Stimulated activated CD8-positive, alpha-beta memory T cell treated with anti-CD3 and anti-CD28 coated beads, Interleukin-2, amount 100 ng/mL, for 48 hours (primary cell): ENCODE measurements at regions not wholly inside any gene's neighbourhood (a gene's known extent, or its start where the extent isn't known, plus 50 kb on each side); places are given as distances from the start of the nearest gene placed in this dataset.

Experiments used
- DNase-seq, 2 donors: peaks; one replicate each; pipeline ENCODE4 v3.0.0-alpha.2; 2020; ENCODE audit warnings: low read depth in 2 of 2

GRCh38 chr2:30310371-30310770, 79.0 kb downstream of the LBH start:
- DNase-seq: no peak

GRCh38 chr2:30310955-30311354, 79.6 kb downstream of the LBH start:
- no peak for DNase-seq

- DNase-seq: no peak
Measured at GRCh38 chr2:30311711-30312110, 80.4 kb downstream of the LBH start.

GRCh38 chr2:30312916-30313315, 81.6 kb downstream of the LBH start:
- no peak for DNase-seq

- DNase-seq: no peak
Measured at GRCh38 chr2:30314981-30315380, 83.6 kb downstream of the LBH start.

- DNase-seq: no peak
Measured at GRCh38 chr2:30315391-30316063, 84.2 kb downstream of the LBH start.

GRCh38 chr2:30316408-30316807, 85.1 kb downstream of the LBH start:
- no peak for DNase-seq

GRCh38 chr2:30318987-30319782, 87.9 kb downstream of the LBH start:
- DNase-seq: no peak

- DNase-seq: no peak
Measured at GRCh38 chr2:30321466-30321865, 90.1 kb downstream of the LBH start.

- no peak for DNase-seq
Measured at GRCh38 chr2:30323499-30323898, 92.2 kb downstream of the LBH start.

GRCh38 chr2:30324245-30324908, 93.0 kb downstream of the LBH start:
- DNase-seq: no peak

GRCh38 chr2:30325600-30326328, 94.4 kb downstream of the LBH start:
- no peak for DNase-seq

- DNase-seq: no peak
Measured at GRCh38 chr2:30326497-30326896, 95.2 kb downstream of the LBH start.

GRCh38 chr2:30331038-30331437, 99.7 kb downstream of the LBH start:
- no peak for DNase-seq

GRCh38 chr2:30331869-30332268, 100.5 kb downstream of the LBH start:
- no peak for DNase-seq

GRCh38 chr2:30332791-30333453, 101.6 kb downstream of the LBH start:
- no peak for DNase-seq

- DNase-seq: no peak
Measured at GRCh38 chr2:30334762-30335363, 103.5 kb downstream of the LBH start.

- no peak for DNase-seq
Measured at GRCh38 chr2:30336084-30336483, 104.8 kb downstream of the LBH start.

- DNase-seq: peak in 1 of 2 donors; percentile 37
Measured at GRCh38 chr2:30336978-30337841, 105.9 kb downstream of the LBH start.

GRCh38 chr2:30338475-30338874, 107.1 kb downstream of the LBH start:
- DNase-seq: no peak
